ENCODE measurements at regions not wholly inside any gene's neighbourhood (a gene's known extent, or its start where the extent isn't known, plus 50 kb on each side); places are given as distances from the start of the nearest gene placed in this dataset.

DNA sequence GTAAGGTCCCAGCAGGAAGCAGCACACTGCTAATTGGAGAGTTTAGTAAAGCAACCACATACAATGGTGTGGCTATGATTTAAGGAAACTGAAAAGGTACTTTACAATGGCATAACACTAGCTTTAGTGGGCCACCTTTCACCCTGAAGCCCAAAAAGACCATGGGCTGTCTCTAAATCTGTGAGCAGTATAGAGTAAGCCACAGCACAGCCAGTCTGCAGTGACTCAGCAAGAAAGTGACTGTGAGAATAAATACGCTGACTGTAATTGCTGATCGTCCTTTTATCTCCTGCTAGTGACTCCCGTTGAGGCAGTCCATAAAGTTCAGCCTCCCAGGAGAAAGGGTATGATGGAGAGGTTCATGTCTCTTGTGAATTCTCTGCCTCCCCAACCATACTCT, 679.8 kb upstream of the KIF2B start:
- no peak for DNase-seq

DNA sequence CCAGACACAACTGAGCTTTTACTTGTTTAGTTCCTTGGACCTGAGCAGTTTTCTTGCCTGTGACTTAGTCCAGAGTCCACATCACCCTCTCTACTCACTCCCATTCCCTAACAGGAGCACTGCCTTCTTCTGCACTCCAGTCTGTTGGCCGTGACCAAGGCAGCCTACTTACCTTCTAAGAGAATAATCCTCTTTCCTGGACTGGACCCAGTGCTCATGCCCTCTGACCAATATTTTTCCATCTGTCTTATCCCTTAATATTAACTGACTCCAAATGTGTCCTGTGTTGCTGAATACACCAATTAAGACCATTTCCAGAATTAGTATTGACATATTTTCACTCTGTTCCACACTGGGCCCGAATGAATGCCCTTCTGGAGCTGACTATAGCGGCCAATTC, 681.0 kb upstream of the KIF2B start:
- no peak for DNase-seq

DNA sequence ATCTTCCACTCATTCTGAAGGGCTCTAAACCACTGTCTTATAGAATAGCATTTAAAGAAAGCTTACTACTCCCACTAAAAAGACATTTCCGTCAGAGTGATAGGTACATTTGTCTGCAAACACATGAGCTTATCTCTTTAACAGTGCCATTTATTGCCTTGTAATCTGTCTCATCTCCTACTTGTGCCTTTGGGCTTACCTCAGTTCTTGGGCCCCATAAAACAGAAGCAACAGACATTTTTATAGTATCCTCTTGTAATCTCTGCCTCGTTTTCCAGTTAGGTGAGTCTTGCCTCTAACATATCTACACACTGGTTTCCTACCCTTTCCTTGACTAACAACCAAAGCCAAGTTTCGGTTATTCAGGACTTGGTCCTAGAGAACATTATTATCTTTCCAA, 681.4 kb upstream of the KIF2B start:
- no peak for DNase-seq

DNA sequence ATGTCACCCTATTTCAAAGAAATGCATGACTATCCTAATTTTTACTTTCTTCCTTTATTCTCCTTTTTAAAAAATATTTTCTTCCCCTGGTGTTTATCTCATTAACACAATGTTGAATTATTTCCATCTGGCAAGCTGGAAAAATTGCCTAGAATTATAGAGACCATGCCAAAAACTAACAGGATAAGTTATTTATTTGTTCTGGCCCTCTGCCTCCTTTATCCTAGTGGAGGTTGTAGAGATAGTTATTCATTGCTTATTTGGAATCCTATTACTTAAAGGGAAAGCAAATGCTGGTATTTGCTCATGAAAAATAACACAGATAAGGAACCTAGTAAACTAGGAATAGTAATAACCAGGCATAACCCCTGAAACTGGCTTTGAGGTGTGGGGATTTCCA, 684.9 kb upstream of the KIF2B start:
- DNase-seq: no peak

DNA sequence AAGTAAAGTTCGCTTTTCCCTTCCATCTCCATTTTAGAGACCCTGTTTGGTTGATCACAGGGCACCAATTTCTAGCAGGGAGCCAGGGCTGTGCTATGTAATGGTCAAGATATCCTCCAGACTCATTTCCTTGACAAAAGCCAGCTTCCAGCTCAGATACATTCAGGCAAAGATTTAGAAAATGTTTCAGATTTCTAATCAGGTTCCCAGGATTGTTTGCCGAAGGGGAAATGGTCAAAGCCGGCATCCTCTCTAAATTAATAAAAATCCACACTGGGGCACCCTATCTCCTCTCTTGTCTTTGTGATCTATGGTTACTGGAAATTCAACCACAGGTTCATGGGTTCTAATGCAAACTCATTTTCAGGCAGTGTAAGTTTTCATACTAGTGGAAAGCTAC, 686.8 kb upstream of the KIF2B start:
- no peak for DNase-seq

DNA sequence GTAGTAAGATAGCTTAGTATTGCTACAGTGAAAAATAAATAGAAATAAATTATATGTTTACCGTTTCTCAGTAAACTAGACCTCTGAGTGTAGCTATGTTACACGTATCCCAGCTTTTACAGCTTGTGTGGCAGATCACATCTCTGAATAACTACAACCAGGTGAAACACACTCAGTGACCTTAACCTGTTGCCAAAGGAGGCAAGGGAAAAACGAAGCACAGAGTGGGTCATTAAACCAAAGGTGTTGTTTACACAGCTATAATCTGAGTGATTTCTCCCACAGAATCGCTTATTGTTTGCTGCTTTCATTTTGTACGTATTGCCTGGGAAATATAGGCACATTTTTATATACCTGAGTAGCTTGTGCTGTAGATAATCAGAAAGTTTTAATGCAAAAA, 688.2 kb upstream of the KIF2B start:
- no peak for DNase-seq

DNA sequence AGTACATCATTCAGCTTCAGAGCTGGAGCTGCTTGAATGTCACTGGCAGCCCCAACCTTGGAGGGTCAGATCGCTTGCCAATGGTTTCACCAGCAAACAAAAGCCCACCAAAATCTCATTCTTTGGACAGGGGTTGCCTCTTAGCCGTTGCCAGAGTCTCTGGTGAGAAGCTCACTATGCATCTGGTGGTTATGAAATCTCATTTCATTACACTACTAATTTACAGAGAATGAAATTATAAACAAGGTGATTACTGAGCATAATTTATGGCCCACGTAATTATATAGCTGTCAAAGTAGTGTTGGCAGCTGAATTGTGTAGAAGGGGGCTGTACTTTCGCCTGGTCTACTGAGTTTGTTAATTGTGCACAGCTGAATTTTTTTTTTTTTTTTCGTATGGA, 688.9 kb upstream of the KIF2B start:
- DNase-seq: no peak

DNA sequence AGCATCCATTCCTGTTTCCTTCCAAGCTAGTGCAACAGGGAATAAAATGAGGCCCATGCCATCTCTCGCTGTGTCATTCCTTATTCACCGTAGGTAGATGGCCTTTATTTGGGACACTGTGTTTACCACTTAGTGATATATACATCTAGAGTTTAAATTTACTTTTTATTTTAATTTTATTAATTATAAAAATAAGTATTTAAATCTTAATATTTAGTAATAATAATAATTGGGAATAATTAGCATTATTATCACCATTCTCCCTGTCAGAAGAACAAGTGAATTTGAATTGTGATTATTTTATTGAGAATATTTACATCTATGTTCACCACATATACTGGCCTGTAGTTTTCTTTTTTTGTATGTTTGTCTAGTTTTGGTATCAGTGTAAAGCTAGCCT, 692.9 kb upstream of the KIF2B start:
- no peak for DNase-seq

DNA sequence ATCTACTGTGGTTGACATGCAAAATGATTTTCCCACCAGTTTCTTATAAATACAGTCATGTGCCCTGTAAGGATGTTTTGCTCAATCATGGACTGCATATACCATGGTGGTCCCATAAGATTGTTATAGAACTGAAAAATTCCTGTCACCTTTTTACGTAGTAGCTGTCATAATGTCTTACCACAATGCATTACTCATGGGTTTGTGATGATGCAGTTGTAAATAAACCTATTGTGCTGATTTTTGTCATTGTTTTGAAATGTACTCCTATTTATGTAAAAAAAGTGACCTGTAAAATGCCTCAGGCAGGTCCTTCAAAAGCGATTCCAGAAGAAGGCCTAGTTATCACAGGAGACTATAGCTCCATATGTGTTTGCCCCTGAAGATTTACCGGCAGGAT, 695.4 kb upstream of the KIF2B start:
- DNase-seq: no peak

DNA sequence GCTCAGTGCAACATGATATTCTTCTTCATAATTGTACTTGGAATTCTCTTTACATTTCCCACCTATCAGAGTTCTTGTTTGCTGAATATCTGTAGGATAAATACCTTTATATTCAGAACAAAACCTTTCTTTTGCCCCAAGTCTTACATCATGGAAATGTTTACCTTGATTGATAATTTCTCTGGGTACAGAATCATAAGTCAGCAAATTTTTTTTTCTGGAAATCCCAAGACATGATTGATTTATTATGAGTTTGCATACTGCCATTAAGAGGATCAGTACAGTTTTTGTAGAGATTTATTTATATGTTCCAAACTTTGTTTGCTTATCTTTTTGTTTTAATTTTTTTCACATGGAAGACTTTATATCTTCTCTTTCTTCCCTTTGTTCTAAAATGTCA, 699.8 kb upstream of the KIF2B start:
- DNase-seq: no peak

DNA sequence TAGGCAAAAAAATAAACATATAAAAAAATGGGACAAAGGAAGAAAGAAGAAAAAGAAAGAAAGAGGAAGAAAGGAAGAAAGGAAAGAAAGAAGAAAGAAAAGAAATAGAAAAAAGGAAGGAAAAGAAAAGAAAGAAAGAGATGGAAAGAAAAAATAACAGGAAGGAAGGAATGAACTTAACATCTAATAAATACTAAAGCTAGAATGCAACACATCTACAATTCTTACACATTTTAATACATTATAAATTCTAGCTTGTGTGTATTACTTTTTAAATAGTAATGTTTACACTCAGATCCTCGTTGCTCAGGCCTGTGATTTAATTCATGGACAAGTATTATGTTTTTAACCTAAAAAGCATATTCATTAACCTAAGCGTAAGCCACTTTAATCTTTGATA, 703.0 kb upstream of the KIF2B start:
- no peak for DNase-seq

DNA sequence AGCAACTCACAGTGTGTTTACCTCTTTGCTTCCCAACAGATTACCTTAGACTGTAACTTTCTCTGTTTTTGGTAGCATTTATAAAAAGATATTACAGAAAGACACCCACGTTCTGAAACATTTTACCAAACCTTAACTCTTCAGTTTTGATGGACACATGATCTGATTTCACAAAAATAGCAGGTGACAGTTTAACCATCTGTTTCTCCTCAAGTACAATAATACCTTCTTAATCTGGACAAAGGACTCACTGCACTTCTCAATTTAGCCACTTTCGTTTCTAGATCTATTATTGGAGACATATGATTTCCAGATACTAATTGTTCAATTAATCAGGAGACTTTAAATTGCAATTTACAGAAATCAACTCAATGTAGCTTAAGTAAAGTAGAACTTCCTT, 703.8 kb upstream of the KIF2B start:
- no peak for DNase-seq

DNA sequence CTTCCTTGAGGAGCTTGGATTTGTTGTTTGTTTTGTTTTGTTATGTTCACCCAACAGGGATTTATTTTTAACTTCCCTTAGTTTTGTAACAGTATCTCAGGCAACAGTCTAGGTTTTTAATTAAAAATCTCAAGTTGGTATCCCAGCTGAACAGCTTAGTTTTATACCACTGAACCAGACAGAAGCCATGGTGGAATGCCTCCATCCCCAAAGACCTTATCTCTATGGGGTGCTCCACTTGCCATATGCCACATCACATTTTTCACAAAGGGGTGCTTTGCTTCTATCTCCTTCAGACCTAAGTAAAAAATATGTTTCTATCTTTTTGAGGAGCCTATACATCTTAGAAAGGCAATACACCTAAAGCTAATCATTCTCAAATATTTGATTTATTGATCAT, 715.8 kb upstream of the KIF2B start:
- DNase-seq: no peak

DNA sequence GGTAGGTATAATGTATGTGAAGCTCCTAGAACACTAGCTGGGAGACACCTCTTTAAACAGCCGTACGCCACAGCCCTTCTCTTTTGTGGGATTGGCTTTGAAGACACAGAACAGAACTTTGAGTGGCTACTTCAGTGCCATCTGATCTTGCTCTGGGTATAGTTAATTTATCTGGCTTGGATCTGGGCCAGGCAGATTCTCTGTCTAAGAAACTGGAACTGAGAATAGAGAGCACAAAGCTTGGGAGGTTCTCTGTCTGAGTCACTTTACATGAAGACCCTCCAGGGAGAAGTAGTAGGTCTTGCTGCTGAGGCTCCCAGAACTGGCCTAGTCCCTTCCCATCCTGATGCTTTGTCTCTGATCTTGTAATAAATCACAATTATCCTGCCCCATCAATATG, 721.0 kb upstream of the KIF2B start:
- DNase-seq: no peak

DNA sequence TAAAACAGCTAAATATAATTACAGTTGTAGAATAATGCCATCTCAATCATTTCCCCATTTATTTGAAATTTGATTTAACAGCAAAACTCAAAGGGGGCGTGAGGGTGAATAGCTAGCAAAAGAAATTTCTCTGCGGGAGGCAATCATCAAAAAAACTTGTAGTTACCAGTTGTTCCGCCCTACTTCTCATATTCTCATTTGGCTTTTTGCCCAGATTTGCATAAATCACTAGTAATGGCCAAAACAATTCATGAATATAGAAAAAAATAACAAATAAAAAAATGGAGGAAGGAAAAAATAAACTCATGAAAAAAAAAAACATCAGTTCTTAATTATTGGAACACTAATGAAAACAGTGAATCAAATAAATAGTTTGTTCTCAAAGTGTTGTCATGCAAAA, 722.6 kb upstream of the KIF2B start:
- DNase-seq: no peak

DNA sequence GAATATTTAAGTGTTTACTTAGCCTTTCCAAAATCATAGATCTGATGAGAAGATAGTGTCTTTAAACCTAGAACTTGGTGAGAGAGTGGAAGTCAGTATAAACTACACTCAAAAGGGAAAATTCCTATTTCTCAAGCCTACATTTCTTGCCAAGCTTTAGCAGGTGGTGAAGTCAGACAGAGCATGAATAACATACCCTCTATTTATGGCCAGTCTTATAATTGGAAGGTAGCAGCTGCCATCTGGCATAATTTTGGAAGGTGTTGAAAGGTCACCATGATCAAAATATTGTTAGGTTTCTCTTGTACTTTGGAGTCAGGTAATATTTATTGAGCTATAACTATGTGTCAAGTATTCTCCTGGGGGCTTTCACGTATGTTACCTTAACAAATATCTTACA, 729.3 kb upstream of the KIF2B start:
- no peak for DNase-seq

DNA sequence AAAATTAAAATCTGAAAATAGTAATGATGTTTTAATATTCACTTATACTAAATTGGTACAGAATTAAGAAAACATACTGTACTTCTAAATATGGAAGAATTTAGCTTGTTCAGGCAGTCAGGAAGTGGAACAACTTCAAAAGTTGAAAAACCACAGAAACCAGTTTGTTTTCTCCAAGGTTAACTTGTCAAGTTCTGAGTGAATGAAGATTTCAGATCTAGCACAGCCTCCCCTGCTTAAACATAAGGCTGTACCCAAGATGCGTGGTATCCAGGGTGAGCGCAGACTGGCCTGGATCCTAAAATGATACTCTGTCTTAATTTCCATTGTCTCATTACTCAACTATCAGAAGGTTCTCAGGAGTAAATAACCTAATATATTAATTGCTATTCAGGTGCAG, 730.7 kb upstream of the KIF2B start:
- no peak for DNase-seq

DNA sequence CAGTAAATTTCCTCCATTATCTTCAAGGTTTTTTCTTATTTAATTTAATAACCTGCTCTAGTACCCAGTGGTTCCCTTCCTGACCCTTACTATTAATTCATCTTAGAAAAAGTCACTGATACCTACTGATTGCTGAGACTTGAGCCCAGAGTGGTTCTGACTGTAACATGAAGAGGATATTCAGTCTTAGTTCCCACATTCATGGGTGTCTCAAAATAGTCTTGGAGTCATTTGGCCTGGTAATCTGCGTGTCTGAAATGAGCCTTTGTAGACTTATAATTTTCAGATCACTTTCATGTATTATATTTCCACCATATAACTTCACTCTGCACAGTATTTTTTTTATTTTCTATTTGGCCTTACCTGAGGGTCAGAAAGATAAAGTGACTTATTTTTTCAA, 732.0 kb upstream of the KIF2B start:
- no peak for DNase-seq

DNA sequence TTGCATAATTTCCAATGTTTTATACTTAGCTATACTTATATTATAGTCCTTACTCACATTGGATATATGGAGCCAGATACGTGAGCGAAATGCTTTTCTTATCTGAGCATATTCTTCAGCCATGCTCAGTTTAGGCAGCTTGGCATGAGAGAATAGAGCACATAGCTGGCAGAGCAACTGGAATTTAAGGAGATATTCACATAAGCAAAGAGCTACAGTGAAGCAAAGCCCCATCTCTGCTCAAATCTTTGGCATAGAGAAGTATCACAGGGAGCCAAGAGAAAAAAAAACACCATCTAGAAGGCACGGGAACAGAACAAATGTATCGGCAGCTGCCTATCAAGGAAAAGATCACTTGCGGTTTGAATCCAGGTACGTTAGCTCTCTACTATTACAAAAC, 734.2 kb upstream of the KIF2B start:
- no peak for DNase-seq

DNA sequence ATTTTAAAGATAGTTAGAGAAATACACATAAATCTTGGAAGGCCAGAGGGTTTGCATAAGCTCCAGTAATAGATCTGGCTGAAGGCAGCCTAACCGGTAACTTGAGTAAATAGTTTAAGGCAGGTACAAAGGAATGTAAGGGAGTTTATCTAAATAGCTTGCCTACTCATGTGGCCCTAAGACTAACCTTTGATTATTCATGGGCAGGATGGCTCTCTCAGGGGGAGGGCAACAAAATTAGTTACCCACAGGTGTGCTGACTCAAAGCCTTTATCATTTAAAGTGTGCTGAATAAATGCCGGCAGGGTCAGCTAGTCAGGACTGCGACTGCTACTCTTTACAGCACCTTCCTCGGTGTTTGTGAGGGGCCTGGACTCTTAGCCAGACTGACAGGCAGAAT, 761.3 kb upstream of the KIF2B start:
- no peak for DNase-seq

DNA sequence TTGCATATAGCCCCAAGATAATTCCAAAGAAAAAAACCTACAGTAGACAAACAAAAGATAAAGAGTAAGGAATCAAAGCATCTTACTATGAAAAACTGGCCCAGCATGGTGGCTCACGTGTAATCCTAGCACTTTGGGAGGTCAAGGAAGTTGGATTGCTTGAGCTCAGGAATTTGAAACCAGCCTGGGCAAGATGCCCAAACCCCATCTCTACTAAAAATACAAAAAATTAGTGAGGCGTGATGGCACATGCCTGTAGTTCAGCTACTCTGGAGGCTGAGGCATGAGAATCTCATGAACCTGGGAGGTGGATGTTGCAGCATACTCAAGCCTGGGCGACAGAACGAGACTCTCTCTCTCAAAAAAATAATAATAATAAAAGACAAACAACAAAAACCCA, 764.7 kb upstream of the KIF2B start:
- no peak for DNase-seq

DNA sequence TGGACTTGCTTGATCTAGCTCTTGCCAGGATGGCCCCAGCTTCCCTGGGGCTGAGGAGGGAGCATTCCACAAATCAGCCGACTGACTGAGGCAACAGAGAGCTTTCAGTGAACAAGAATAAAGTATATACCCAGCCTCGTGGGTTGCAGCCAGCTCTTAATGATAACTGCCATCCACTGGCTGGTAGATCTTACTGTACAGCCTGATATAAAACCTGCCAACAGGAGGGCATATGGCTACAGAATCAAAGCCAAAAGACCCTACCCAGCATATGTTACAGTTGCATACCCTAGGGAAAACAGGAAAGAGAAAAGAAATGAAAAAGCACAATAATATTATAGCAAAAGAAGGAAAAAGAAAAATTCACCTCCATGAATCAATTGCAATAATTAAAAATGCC, 775.9 kb upstream of the KIF2B start:
- no peak for DNase-seq

DNA sequence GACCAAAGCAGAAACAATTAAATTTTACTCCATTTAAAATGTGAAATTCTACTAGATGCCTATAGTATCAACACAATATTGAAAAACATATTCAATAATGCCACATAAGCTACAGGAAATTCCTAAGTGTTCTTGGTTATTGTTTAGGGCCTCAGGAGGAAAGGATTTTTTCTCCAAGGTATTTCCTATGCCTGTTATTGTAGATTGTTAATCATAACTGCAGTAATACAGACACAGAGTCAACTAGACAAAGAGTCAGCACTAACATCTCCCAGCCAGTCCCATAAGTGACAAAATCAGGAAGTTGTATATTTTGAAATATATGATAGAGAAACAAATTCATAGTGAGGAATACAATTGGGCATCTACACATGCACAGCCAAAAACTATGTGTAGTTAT, 782.7 kb upstream of the KIF2B start:
- DNase-seq: no peak

DNA sequence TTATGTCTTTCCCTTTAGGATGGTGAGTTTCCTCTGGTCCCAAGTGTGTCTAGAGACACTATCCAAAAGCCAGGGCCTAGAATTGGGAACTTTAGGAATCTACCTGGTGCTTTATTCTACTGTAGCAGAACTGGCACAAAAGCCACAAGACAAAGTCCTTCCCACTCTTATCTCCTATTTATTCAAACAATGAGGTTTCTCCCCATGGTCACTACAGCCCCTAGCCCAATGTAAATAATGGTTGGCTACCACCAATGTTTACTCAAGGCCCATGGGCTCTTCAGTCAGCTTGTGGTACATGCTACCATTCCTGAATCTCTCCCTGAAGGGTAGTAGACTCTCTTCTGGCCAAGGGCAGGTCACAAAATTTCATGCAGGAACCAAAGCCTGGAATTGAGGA, 789.4 kb upstream of the KIF2B start:
- DNase-seq: no peak

DNA sequence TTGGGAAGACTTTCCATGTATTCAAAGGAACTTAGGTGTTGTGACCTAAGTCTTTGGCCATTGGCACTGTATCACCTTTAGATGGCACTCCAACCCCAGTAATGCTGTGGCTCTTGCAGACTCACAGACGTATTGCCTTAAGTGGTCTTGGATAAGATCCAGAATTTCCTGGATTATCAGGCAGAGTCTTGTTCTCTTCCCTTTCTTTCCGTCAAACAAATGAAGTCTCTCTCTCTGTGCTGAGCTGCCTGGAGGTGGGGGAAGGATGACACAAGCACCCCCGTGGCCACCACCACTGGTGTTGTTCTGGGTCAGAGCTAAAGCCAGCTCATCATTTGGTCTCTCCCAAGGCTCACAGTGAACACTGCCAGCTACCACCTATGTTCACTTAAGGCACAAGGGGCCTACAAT, 789.9 kb upstream of the KIF2B start:
- no peak for DNase-seq

DNA sequence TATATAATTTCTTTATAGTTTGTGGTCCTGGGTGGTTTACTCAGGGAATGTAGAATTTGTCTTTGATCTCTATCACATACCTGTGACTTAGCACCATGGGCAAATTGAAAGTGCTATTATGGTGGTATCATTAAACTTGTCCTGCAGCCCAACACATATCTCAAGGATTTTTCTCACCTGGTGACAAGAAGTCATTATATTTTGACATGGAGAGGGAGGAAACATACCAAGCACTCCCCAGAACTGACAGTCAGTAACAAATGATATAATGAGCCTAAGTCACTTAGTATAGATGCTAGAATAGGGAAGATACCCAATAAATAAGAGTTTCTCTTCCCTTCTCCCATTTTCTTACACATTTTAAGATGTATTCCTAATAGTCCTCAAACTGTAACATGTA, 805.5 kb upstream of the KIF2B start:
- no peak for DNase-seq

DNA sequence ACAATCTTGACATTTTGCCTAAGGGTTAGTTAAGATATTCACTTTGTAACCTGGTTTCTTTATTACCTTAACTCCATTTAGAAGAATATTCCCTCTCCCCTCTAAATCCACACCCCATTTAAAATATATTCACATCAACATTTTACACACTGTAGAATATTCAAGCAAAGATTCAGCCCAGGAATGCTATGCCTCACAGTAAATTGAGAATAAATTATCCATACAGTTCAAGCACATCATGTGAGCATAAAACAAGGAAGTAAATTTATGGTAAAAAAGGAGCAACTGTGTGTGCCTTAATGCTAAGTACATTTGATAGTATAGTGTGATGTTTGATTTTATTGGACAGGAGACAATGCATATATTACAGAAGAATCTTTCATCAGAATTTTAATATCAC, 806.6 kb upstream of the KIF2B start:
- no peak for DNase-seq
